OCI-LY3 (cell line): ENCODE measurements at regions not wholly inside any gene's neighbourhood (a gene's known extent, or its start where the extent isn't known, plus 50 kb on each side); places are given as distances from the start of the nearest gene placed in this dataset.

Experiments
- CTCF ChIP-seq: fragments of 200-600, 300-600 bp; sonication (generic); IDR thresholded peaks from 2 replicates; pipeline ENCODE4 v1.5.1; 2014; ENCODE audit warnings: antibody characterized with exemption, low read length, low read depth
- EZH2phosphoT487 ChIP-seq: fragments of 200-600 bp; shearing (Covaris generic); IDR thresholded peaks from 2 replicates; pipeline ENCODE4 v1.6.1; 2018; ENCODE audit warnings: antibody characterized with exemption, mixed run types, low read depth

- TF ChIP-seq CTCF (no peak), EZH2phosphoT487 (no peak)
Observed at GRCh38 chr5:124825983-124826337, 79.5 kb upstream of the ZNF608 start.
